Omental fat pad (tissue), 3 donors: ENCODE measurements at regions not wholly inside any gene's neighbourhood (a gene's known extent, or its start where the extent isn't known, plus 50 kb on each side); places are given as distances from the start of the nearest gene placed in this dataset.

ENCODE experiments used
- ATAC-seq: fragments of 150-250 bp; one replicate; pipeline ENCODE4 v1.9.1; 2016; ENCODE audit warnings: mild to moderate bottlenecking, moderate library complexity; ENCODE audit not compliant: low FRiP score
- DNase-seq: peaks from one replicate; pipeline ENCODE4 v3.0.0-alpha.2; 2019; ENCODE audit warnings: low spot score
- TF ChIP-seq, protein P1 (sequence below), 3 donors: fragments of 450-650 bp; IDR thresholded peaks; one replicate each; pipeline ENCODE4 v1.5.1; 2016 to 2017; ENCODE audit warnings: antibody characterized with exemption in 3 of 3, mild to moderate bottlenecking in 3 of 3, moderate library complexity in 2 of 3

GRCh38 chr16:59163371-59164055 lies 429.4 kb upstream of the GOT2 start:
- TF ChIP-seq, protein P1, sequence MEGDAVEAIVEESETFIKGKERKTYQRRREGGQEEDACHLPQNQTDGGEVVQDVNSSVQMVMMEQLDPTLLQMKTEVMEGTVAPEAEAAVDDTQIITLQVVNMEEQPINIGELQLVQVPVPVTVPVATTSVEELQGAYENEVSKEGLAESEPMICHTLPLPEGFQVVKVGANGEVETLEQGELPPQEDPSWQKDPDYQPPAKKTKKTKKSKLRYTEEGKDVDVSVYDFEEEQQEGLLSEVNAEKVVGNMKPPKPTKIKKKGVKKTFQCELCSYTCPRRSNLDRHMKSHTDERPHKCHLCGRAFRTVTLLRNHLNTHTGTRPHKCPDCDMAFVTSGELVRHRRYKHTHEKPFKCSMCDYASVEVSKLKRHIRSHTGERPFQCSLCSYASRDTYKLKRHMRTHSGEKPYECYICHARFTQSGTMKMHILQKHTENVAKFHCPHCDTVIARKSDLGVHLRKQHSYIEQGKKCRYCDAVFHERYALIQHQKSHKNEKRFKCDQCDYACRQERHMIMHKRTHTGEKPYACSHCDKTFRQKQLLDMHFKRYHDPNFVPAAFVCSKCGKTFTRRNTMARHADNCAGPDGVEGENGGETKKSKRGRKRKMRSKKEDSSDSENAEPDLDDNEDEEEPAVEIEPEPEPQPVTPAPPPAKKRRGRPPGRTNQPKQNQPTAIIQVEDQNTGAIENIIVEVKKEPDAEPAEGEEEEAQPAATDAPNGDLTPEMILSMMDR (IDR thresholded peaks at IDR 0.05), result no peak
- ATAC-seq (no peak), DNase-seq (no peak)

DNA sequence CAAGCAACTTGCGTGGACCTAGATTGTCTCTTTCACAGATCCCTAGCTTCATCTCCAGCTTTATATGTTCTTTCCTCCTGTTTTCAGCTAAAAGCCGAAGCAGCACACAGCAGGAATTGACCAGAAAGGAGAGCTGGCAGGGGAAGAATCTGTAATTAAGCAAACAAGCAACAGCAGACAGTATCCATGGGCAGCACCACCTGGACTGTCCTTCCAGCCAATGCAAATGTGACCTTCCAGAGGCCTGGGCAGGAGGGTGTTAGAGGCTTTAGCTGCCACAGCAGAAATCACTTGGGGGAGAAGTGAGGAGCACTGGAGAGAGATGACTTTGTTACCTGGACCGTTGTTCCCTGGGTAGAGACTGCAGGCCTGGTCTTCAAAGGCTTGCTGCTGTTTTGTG lies 427.6 kb upstream of the GOT2 start:
- TF ChIP-seq, protein P1 (IDR thresholded peaks at IDR 0.05), result no peak
- ATAC-seq (no peak), DNase-seq (no peak)

DNA sequence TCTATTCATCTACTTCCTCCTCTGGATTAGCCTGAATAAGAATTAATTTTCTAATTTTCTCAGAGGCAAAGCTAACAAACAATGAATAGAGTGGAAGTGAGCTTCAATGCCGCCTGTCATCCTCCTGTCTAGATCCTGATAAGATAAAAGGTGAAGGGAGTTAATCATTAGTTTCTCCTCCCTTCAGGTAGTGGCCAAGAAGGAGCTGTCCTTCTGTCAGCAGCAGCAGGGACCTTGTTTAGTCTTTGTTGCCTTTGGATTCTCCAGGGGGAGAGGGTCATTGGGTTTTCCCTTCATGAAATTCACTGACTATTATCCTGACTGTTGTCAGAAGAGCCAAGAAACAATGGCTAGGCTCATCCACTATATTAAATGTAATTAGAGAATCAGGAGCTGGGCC lies 420.2 kb upstream of the GOT2 start:
- TF ChIP-seq, protein P1 (IDR thresholded peaks at IDR 0.05), result no peak
- DNase-seq (no peak), ATAC-seq (no peak)

- DNase-seq, result no peak
- no peak for ATAC-seq
- TF ChIP-seq, protein P1 (IDR thresholded peaks at IDR 0.05), result no peak
Measured at GRCh38 chr16:59148769-59149155, 414.6 kb upstream of the GOT2 start.

DNA sequence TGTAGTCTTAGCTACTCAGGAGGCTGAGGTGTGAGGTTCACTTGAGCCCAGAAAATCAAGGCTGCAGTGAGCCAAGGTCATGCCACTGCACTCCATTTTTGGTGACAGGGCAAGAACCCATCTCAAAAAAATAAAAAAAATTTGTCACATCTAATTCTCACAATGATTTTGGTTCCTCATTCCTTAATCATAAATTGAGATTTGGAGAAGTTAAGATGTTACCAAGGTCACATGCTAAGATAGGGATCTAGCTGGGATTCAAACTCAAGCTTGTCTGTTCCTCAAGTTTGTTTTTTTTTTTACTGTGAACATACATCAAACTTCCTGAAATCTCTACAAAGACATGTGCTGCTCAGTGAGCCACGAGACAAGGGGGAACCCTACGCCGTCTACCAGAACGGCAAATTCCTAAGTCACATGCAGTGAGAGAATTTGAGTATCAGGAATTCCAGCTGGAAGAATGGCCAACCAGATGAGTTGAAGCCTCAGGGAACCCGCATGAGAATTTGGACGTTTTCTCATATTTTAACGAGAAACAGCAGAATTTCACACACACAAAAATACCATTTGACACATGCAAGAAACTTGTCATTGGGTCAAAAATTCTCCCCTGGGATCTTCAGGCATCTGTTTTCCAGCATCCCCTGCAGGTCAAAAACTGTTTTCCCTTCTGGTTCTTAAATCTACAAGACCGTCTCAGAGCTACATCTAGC lies 414.1 kb upstream of the GOT2 start:
- no peak for DNase-seq
- TF ChIP-seq, protein P1 (IDR thresholded peaks at IDR 0.05), result no peak
- ATAC-seq, result no peak

- TF ChIP-seq, protein P1 (IDR thresholded peaks at IDR 0.05), result no peak
- DNase-seq (no peak), ATAC-seq (no peak)
Measured at GRCh38 chr16:59146140-59146539, 412.0 kb upstream of the GOT2 start.

GRCh38 chr16:59144841-59145240 lies 410.7 kb upstream of the GOT2 start:
- TF ChIP-seq, protein P1 (IDR thresholded peaks at IDR 0.05), result no peak
- DNase-seq (no peak), ATAC-seq (no peak)
